Prostate gland (tissue), 2 donors: ENCODE measurements at regions not wholly inside any gene's neighbourhood (a gene's known extent, or its start where the extent isn't known, plus 50 kb on each side); places are given as distances from the start of the nearest gene placed in this dataset.

Experiments
- POLR2A ChIP-seq: fragments of 450-650 bp; IDR thresholded peaks from one replicate; pipeline ENCODE4 v1.6.1; 2016; ENCODE audit warnings: antibody characterized with exemption, mild to moderate bottlenecking
- POLR2AphosphoS5 ChIP-seq: sonication (generic); formaldehyde crosslinking; IDR thresholded peaks from one replicate; pipeline ENCODE4 v1.6.1; 2017; ENCODE audit warnings: antibody characterized with exemption
- TF ChIP-seq, protein P1 (sequence below), 4 experiments: fragments of 200-600 bp in 2 of 4; fragments of 450-650 bp in 2 of 4; sonication (generic) in 2 of 4; IDR thresholded peaks; 1 replicate in 3 of 4; 2 replicates in 1 of 4; pipeline ENCODE4 v1.5.1; 2016 to 2019; ENCODE audit warnings: antibody characterized with exemption in 4 of 4, mild to moderate bottlenecking in 2 of 4, moderate library complexity in 2 of 4

DNA sequence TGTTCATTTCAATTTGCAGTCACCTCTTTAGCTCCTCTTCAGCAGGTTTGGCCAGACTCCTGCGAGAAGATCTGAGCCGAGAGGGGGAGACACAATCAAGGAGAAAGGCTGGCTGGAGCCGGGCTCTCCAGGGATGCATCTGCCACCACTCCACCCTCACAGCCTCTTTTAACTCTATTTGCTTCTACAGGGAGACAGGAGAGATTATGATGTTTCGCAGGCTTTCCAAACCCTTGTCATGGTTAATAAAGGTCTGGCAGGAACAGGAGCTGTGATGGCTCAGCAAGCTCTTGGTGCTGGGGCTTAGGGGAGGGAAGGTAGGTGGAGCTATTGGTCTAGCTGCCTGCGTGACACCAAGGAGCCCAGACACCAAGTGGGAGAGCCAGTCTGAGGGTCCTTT is 448.1 kb upstream of the PODXL start:
- TF ChIP-seq, protein P1, sequence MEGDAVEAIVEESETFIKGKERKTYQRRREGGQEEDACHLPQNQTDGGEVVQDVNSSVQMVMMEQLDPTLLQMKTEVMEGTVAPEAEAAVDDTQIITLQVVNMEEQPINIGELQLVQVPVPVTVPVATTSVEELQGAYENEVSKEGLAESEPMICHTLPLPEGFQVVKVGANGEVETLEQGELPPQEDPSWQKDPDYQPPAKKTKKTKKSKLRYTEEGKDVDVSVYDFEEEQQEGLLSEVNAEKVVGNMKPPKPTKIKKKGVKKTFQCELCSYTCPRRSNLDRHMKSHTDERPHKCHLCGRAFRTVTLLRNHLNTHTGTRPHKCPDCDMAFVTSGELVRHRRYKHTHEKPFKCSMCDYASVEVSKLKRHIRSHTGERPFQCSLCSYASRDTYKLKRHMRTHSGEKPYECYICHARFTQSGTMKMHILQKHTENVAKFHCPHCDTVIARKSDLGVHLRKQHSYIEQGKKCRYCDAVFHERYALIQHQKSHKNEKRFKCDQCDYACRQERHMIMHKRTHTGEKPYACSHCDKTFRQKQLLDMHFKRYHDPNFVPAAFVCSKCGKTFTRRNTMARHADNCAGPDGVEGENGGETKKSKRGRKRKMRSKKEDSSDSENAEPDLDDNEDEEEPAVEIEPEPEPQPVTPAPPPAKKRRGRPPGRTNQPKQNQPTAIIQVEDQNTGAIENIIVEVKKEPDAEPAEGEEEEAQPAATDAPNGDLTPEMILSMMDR (IDR thresholded peaks at IDR 0.05), result peak in 1 of 4 experiments; percentile 34
- TF ChIP-seq POLR2AphosphoS5 (no peak), POLR2A (no peak)
